GM12874 (cell line): ENCODE measurements at regions not wholly inside any gene's neighbourhood (a gene's known extent, or its start where the extent isn't known, plus 50 kb on each side); places are given as distances from the start of the nearest gene placed in this dataset.

Source experiments
- CTCF ChIP-seq: IDR thresholded peaks from 2 replicates; pipeline ENCODE4 v1.5.1; 2011; ENCODE audit warnings: low read depth, mild to moderate bottlenecking, control low read depth, low read length, moderate library complexity; ENCODE audit not compliant: insufficient read depth

- TF ChIP-seq CTCF, result no peak
These were observed 535.7 kb downstream of the COL11A1 start for GRCh38 chr1:102572637-102573036.

DNA sequence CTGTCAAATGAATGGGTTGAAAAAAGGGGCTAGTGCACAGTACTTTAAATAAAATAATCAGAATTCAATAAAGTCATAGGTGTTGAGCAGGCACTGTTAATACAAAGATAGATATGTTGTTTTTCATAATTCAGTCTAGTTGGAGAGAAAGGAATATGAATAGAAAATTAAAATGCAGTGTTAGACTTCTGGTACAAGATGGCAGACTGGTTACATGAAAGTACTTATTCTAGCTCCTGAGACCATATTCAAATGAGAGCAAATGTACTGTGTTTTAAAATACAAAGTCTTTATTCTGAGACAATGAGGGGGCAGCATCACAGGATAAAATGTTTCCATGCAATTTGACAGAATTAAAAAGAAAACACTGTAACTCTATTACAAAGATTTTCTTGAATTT, 542.1 kb downstream of the COL11A1 start:
- no peak for TF ChIP-seq CTCF

DNA sequence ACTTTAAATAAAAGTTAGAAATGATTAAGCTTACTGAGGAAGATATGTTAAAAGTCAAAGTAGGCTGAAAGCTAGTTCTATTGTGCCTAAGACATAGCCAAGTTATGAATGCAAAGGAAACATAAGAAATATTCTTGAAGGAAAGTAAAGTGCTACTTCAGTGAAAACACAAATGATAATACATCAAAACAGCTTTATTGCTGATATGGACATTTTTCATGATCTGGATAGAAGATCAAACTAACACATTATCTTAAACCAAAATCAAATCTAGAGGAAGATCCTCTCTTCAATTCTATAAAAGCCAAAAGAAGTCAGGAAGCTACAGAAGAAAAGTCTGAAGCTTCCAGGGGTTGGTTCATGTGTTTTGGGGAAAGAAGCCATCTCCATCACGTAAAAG, 545.9 kb downstream of the COL11A1 start:
- no peak for TF ChIP-seq CTCF

DNA sequence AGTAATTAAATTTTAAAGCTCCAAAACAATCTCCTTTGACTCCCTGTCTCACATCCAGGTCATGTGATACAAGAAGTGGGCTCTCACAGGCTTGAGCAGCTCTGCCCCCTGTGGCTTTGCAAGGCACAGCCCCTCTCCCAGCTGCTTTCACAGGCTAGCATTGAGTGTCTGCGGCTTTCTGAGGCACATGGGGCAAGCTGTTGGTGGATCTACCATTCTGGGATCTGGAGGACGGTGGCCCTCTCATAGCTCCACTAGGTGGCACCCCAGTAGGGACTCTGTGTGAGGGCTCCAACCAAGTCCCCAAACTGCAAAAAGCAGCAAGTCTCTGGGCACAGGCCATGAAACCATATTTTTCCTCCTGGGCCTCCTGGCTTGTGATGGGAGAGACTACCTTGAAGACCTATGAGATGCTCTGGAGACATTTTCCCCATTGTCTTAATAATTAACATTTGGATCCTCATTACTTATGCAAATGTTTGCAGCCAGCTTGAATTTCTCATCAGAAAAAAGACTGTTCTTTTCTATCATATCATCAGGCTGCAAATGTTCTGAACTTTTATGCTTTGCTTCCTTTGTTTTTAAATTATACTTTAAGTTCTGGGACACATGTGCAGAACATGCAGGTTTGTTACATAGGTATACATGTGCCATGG, 554.1 kb upstream of the OLFM3 start:
- TF ChIP-seq CTCF, result peak; percentile 62; the same call in 1 of the 2 replicates

GRCh38 chr1:102546251-102546650, 549.5 kb upstream of the OLFM3 start:
- no peak for TF ChIP-seq CTCF

DNA sequence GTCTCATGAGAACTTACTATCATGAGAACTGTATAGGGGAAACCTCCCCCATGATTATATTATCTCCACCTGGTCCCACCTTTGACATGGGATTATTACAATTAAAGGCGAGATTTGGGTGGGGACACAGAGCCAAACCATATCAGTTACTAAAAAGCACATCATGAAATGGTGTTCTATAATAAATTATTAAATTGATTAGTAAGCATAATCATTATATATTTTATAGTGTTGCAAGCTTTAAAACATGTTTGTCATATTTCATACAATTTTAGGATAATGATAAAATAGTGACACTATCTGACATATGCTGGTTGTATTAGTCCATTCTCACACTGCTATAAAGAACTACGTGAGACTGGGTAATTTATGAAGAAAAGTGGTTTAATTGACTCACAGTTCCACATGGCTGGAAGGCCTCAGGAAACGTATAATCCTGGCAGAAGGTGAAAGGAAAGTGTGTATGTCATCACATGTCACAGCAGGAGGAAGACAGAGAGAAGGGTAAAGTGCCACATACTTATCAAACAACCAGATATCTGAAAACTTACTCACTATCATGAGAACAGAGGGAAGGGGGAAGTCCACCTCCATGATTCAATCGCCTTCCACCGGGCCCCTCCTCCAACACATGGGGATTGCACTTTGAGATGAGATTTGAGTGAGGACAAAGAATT, 539.2 kb upstream of the OLFM3 start:
- TF ChIP-seq CTCF, result no peak

- no peak for TF ChIP-seq CTCF
These were observed 534.3 kb upstream of the OLFM3 start for GRCh38 chr1:102531036-102531435.
